IMR-90 (cell line): ENCODE measurements at regions not wholly inside any gene's neighbourhood (a gene's known extent, or its start where the extent isn't known, plus 50 kb on each side); places are given as distances from the start of the nearest gene placed in this dataset.

Source experiments
- ATAC-seq: fragments of 200-7000 bp; cut with Tn5 transposase; 2 replicates; pipeline ENCODE4 v1.9.1; 2020; ENCODE audit warnings: low read depth, mild to moderate bottlenecking, moderate library complexity
- BruUV-seq: library from RNA; stranded (reverse); fragments of 400-500 nt; replicated peaks from 2 replicates; lab custom pipeline; 2021; lab: Mats Ljungman, UMichigan
- CTCF ChIA-PET: fragments of 300-600 bp; formaldehyde crosslinking; extraction: SDS; loops from one replicate; lab custom pipeline; 2021; ENCODE audit warnings: antibody characterized with exemption; lab: Yijun Ruan, JAX
- POLR2A ChIA-PET: fragments of 300-600 bp; sonication (Branson Sonifier 250); formaldehyde crosslinking; loops from one replicate; lab custom pipeline; 2022; ENCODE audit warnings: antibody characterized with exemption; ENCODE audit not compliant: unreplicated experiment; lab: Charles Lee
- DNase-seq: peaks from one replicate; pipeline ENCODE4 v3.0.0; 2013
- H2AFZ ChIP-seq: replicated peaks from 2 replicates; pipeline ENCODE3; 2013; ENCODE audit warnings: low read length, mild to moderate bottlenecking; ENCODE audit not compliant: poor library complexity
- H2AK5ac ChIP-seq: 2 replicates; pipeline ENCODE4 v1.6.1; 2013; ENCODE audit warnings: low read depth, low read length, inconsistent platforms
- H2AK9ac ChIP-seq: replicated peaks from 2 replicates; pipeline ENCODE3; 2013; ENCODE audit warnings: mild to moderate bottlenecking, low read depth, low read length, moderate library complexity; ENCODE audit not compliant: poor library complexity
- H2BK120ac ChIP-seq: 2 replicates; pipeline ENCODE4 v1.6.1; 2013; ENCODE audit warnings: low read depth, low read length, inconsistent platforms
- H2BK15ac ChIP-seq: 3 replicates; pipeline ENCODE4 v1.6.1; 2013; ENCODE audit warnings: low read depth, low read length, inconsistent platforms
- H2BK20ac ChIP-seq: 2 replicates; pipeline ENCODE4 v1.6.1; 2013; ENCODE audit warnings: low read depth, mild to moderate bottlenecking, inconsistent platforms, low read length, moderate library complexity
- H2BK5ac ChIP-seq: 2 replicates; pipeline ENCODE4 v1.6.1; 2013; ENCODE audit warnings: mild to moderate bottlenecking, low read depth, low read length, inconsistent platforms; ENCODE audit not compliant: poor library complexity, severe bottlenecking
- H3K14ac ChIP-seq: replicated peaks from 2 replicates; pipeline ENCODE4 v1.6.1; 2013; ENCODE audit warnings: low read depth, low read length, inconsistent platforms
- H3K18ac ChIP-seq: 2 replicates; pipeline ENCODE4 v1.6.1; 2013; ENCODE audit warnings: low read depth, low read length, control low read depth
- H3K23ac ChIP-seq: 2 replicates; pipeline ENCODE4 v1.6.1; 2013; ENCODE audit warnings: low read depth, low read length, inconsistent platforms
- H3K27ac ChIP-seq: 2 replicates; pipeline ENCODE4 v1.5.1; 2013; ENCODE audit warnings: mild to moderate bottlenecking, control low read depth, low read length; ENCODE audit not compliant: insufficient read depth
- H3K27me3 ChIP-seq: 2 replicates; pipeline ENCODE4 v1.6.1; 2013; ENCODE audit warnings: low read length; ENCODE audit not compliant: control insufficient read depth, insufficient read depth
- H3K36me3 ChIP-seq: 2 replicates; pipeline ENCODE4 v1.6.1; 2013; ENCODE audit warnings: low read length, mixed read lengths; ENCODE audit not compliant: control insufficient read depth, insufficient read depth
- H3K4ac ChIP-seq: 2 replicates; pipeline ENCODE4 v1.6.1; 2013; ENCODE audit warnings: low read depth, low read length, inconsistent platforms
- H3K4me1 ChIP-seq: 2 replicates; pipeline ENCODE4 v1.6.1; 2013; ENCODE audit warnings: low read length, mixed read lengths; ENCODE audit not compliant: control insufficient read depth, insufficient read depth
- H3K4me2 ChIP-seq: 2 replicates; pipeline ENCODE4 v1.6.1; 2013; ENCODE audit warnings: low read depth, mild to moderate bottlenecking, control low read depth, low read length, moderate library complexity
- H3K4me3 ChIP-seq: 2 replicates; pipeline ENCODE4 v1.5.1; 2013; ENCODE audit warnings: low read depth, mild to moderate bottlenecking, control low read depth, low read length, moderate library complexity; ENCODE audit not compliant: insufficient read depth
- H3K56ac ChIP-seq: 2 replicates; pipeline ENCODE4 v1.6.1; 2013; ENCODE audit warnings: low read length, inconsistent platforms; ENCODE audit not compliant: insufficient read depth; ENCODE audit errors: extremely low read depth
- H3K79me1 ChIP-seq, 2 experiments: 2 replicates each; pipeline ENCODE4 v1.6.1; 2013; ENCODE audit warnings: low read length in 2 of 2, inconsistent platforms in 1 of 2, low read depth in 1 of 2
- H3K9ac ChIP-seq: 2 replicates; pipeline ENCODE4 v1.6.1; 2013; ENCODE audit warnings: low read depth, low read length, control low read depth
- H3K9me1 ChIP-seq: 2 replicates; pipeline ENCODE4 v1.6.1; 2013; ENCODE audit warnings: low read length, inconsistent platforms; ENCODE audit not compliant: insufficient read depth
- H3K9me3 ChIP-seq: 2 replicates; pipeline ENCODE4 v1.6.1; 2013; ENCODE audit warnings: low read length; ENCODE audit not compliant: control insufficient read depth, insufficient read depth
- H4K20me1 ChIP-seq: 2 replicates; pipeline ENCODE4 v1.6.1; 2013; ENCODE audit warnings: low read length, inconsistent platforms; ENCODE audit not compliant: insufficient read depth
- H4K5ac ChIP-seq: 2 replicates; pipeline ENCODE4 v1.6.1; 2013; ENCODE audit warnings: mild to moderate bottlenecking, low read depth, low read length, control low read depth
- H4K8ac ChIP-seq, 2 experiments: 2 replicates each; pipeline ENCODE4 v1.6.1; 2013; ENCODE audit warnings: low read depth in 2 of 2, low read length in 2 of 2, control low read depth in 1 of 2, inconsistent platforms in 1 of 2
- H4K91ac ChIP-seq: 2 replicates; pipeline ENCODE4 v1.6.1; 2013; ENCODE audit warnings: low read depth, low read length, inconsistent platforms; ENCODE audit not compliant: insufficient read depth
- RAD21 ChIP-seq: IDR thresholded peaks from 2 replicates; pipeline ENCODE4 v1.6.1; 2012; ENCODE audit warnings: low read length, improper control_type of control experiment
- WGBS, 2 experiments: methylation state at CpG; one replicate each; pipeline versions ENCODE4 v1.1.5 to v1.1.7; 2013; ENCODE audit warnings: missing lambda C conversion rate in 2 of 2; ENCODE audit not compliant: insufficient read length in 1 of 2; ENCODE audit errors: extremely low coverage in 2 of 2; 5-methylcytosine and 5-hydroxymethylcytosine counted together
- dilution Hi-C: fragments of 300-500 bp; cut with HindIII; formaldehyde crosslinking; loops from one replicate; pipeline ENCODE4 v1.14.3; 2018; ENCODE audit warnings: low sequenced_read_pairs; ENCODE audit not compliant: unreplicated experiment
- in situ Hi-C: fragments of 300-500 bp; cut with MboI; formaldehyde crosslinking; loops from 3 replicates; pipeline ENCODE4 v1.14.3; 2019; ENCODE audit warnings: low sequenced_read_pairs, inconsistent platforms, mixed read lengths
- intact Hi-C: fragments of 100-400 bp; cut with micrococcal nuclease; formaldehyde crosslinking; loops from 2 replicates; pipeline ENCODE4 v1.10.0; 2022

- H3K4ac ChIP-seq, result no peak overlapping the region
- in situ Hi-C loops, result no loop called here
- no peak overlapping the region for H2AK5ac ChIP-seq
- 29% methylated on average over 1 of the region's 3 CpGs; no CpG with 5 or more reads in 1 of the 2 experiments for WGBS, 2 experiments
- no peak overlapping the region for H2BK15ac ChIP-seq
- no peak overlapping the region for H2BK5ac ChIP-seq
- no TSS peak for BruUV-seq
- no peaks in the 10 kb centered on the region for H3K79me1 ChIP-seq
- H2AK9ac ChIP-seq, result no peak overlapping the region
- H3K9ac ChIP-seq, result no peak overlapping the region
- no peaks in the 10 kb centered on the region for H3K36me3 ChIP-seq
- H4K8ac ChIP-seq, result no peak overlapping the region
- no peak for TF ChIP-seq RAD21
- H3K4me2 ChIP-seq, result no peak overlapping the region
- H3K18ac ChIP-seq, result no peak overlapping the region
- POLR2A ChIA-PET, result no interaction called here
- no peaks in the 10 kb centered on the region for H3K27me3 ChIP-seq
- H4K5ac ChIP-seq, result no peak overlapping the region
- no peak overlapping the region for H2AFZ ChIP-seq
- no peak overlapping the region for H4K91ac ChIP-seq
- no peaks in the 10 kb centered on the region for H3K9me3 ChIP-seq
- H2BK20ac ChIP-seq, result no peak overlapping the region
- dilution Hi-C loops, result no loop called here
- H2BK120ac ChIP-seq, result no peak overlapping the region
- no peak overlapping the region for H3K4me3 ChIP-seq
- no peak overlapping the region for H3K56ac ChIP-seq
- H3K23ac ChIP-seq, result no peak overlapping the region
- no peak overlapping the region for H3K27ac ChIP-seq
- H3K4me1 ChIP-seq, result no peaks in the 10 kb centered on the region
- H3K14ac ChIP-seq, result no peak overlapping the region
- H4K20me1 ChIP-seq, result no peaks in the 10 kb centered on the region
- intact Hi-C loops, result no loop called here
- CTCF ChIA-PET, result no interaction called here
- DNase-seq (no peak), ATAC-seq (no peak)
- no peaks in the 10 kb centered on the region for H3K9me1 ChIP-seq
Observed at GRCh38 chr4:173675446-173675845, 145.4 kb upstream of the HAND2 start.
